Retinal pigment epithelial cell (primary cell): ENCODE measurements at regions not wholly inside any gene's neighbourhood (a gene's known extent, or its start where the extent isn't known, plus 50 kb on each side); places are given as distances from the start of the nearest gene placed in this dataset.

ENCODE experiments used
- DNase-seq: peaks from one replicate; pipeline ENCODE4 v3.0.0-alpha.2; 2010; ENCODE audit warnings: low read depth
- H3K4me3 ChIP-seq: 2 replicates; pipeline ENCODE4 v1.5.1; 2011; ENCODE audit warnings: mild to moderate bottlenecking, low read length, control low read depth, moderate library complexity
- CTCF ChIP-seq: conservative IDR thresholded peaks from 2 replicates; pipeline ENCODE4 v1.5.1; 2011; ENCODE audit warnings: low read depth, low read length, control low read depth, inconsistent platforms

GRCh38 chr3:102089904-102090720, 240.8 kb downstream of the NFKBIZ start:
- no peak for TF ChIP-seq CTCF
- no peak overlapping the region for H3K4me3 ChIP-seq
- DNase-seq: peak; percentile 81

GRCh38 chr3:102090721-102091045, 241.4 kb downstream of the NFKBIZ start:
- DNase-seq: no peak
- no peak for TF ChIP-seq CTCF
- H3K4me3 ChIP-seq: no peak overlapping the region

- no peak overlapping the region for H3K4me3 ChIP-seq
- no peak for DNase-seq
- no peak for TF ChIP-seq CTCF
These were observed 242.0 kb downstream of the NFKBIZ start for GRCh38 chr3:102091358-102091757.

DNA sequence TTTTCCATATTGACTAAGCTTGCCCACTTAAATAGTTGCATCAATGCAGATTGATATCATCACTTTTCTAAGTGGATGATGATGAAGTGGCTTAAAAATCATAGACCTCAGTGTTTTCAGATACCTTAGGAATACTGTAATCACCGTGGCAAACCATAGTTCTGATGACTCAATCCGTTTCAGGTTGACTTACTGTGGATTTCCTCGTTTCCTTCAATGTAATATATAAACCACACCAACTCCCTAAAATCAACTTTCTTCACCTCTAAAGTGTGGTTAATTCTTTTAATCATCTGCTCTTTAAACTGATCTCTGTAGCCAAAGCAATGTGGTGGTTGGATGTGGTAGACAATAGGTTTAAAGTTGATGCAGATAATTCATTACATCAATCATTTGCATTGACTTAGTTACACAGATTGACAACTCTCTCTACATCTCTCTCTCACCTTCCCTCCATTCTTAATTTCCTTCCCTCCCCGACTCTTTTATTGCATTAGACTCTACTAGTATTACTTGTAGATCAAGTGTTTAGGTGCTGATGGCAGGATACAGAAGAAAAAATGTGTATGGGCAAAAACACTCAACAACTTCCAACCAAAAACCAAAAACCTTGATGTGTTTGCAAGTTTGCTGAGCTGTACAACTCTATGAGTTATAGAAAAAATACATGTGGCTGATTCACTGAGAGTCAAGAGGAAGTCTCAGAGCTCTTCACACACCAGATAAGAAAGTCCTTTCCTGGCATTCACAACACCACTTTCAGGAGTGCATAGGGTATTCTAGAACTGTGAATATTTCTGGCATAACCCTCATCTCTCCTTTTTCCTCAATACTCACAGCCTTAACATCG, 243.5 kb downstream of the NFKBIZ start:
- no peak for TF ChIP-seq CTCF
- H3K4me3 ChIP-seq: no peak overlapping the region
- DNase-seq: peak; percentile 33

- TF ChIP-seq CTCF: no peak
- H3K4me3 ChIP-seq: no peak overlapping the region
- peak; percentile 36 for DNase-seq
These were observed 245.2 kb downstream of the NFKBIZ start for GRCh38 chr3:102094506-102094905.

GRCh38 chr3:102095383-102095782, 246.1 kb downstream of the NFKBIZ start:
- DNase-seq: no peak
- H3K4me3 ChIP-seq: no peak overlapping the region
- no peak for TF ChIP-seq CTCF
